ENCODE measurements at regions not wholly inside any gene's neighbourhood (a gene's known extent, or its start where the extent isn't known, plus 50 kb on each side); places are given as distances from the start of the nearest gene placed in this dataset.
"Not testable (repeated sequence)": the region's sequence is repeated elsewhere in the genome, so short reads cannot be mapped to it uniquely, and the experiment has no call there.

DNA sequence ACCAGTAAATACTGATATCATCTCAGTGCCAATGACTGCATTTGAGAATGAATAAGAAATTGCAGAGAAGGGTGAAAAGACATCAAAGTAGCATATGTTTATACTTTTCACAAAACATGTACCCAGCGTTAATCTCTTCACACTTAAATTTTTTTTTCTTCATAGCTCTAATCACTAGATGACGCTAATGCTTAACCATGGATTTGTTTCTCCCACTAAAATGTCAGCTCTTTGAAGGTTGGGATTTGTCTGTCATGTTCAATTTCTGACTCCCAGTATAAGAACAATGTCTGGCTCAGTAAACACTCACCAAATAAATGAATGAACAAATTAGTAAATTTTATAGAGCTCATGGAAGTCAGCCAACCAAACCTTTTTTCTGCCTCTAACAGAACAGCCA is 78.3 kb upstream of the LMCD1 start:
- DNase-seq (ENCODE audit: low spot score), result no peak

GRCh38 chr3:8424281-8424680 is 77.3 kb upstream of the LMCD1 start:
- no peak for DNase-seq (ENCODE audit: low spot score)

GRCh38 chr3:8436661-8437287 is 64.8 kb upstream of the LMCD1 start:
- no peak for DNase-seq (ENCODE audit: low spot score)

DNA sequence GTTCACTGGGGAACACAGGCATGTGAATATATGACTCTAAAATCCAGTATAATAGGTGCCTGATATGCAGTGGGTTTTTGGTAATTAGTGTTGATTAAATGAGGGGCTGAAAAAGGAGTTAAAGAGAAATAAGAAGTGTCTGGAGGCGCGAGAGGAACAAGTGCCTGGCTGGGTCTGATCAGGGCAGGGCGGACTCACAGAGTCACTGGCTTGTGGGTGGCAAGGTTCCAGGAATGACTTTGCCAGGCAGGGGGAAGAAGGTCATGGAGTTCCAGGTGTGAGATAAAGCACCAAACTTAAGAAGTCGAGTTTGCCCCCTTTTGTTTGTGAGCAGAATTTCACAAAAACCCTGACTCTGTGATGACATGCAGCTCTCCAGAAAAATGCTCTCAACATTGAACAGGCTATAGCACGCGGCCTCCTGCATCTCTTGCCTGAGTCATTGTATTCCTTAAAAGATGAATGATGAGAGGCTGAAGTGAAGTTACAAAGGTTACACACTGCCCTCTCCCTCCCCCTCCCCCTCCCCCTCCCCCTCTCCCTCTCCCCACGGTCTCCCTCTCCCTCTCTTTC is 63.0 kb upstream of the LMCD1 start:
- DNase-seq (ENCODE audit: low spot score), result no peak

- DNase-seq (ENCODE audit: low spot score), result not testable (repeated sequence)
Measured at GRCh38 chr3:8440142-8440541, 61.5 kb upstream of the LMCD1 start.

GRCh38 chr3:8441969-8442559 is 59.6 kb upstream of the LMCD1 start:
- DNase-seq (ENCODE audit: low spot score), result peak; percentile 78

DNA sequence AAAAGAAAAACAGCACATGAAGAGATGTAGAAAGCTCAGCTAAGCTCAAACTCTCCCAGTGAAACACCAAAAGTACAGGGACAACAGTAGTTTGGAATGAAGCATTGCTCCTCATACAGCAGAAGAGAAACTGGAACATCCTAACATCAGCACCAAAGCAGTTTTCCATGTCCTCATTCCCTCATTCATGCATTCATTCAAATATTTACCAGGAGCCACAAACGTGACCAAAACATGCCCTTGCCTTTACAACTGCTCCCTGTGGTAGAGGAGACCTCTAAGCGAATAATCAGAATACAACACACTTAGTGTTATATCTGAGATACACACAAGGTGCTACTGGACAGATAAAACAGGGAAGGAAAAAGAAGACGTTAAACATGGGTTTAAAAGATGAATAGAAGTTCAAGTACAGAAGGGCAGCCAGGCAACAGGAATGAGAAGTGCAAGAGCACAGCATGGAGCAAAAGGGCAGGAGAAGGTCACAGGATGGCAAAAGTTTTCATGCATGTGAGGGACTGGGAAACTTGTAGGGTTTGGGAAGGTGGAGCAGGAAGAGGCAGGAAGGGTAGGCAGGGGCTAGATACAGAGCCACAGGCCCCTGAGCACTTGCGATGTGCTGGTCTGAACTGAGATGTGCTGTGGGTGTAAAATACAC is 58.5 kb upstream of the LMCD1 start:
- DNase-seq (ENCODE audit: low spot score), result no peak

DNA sequence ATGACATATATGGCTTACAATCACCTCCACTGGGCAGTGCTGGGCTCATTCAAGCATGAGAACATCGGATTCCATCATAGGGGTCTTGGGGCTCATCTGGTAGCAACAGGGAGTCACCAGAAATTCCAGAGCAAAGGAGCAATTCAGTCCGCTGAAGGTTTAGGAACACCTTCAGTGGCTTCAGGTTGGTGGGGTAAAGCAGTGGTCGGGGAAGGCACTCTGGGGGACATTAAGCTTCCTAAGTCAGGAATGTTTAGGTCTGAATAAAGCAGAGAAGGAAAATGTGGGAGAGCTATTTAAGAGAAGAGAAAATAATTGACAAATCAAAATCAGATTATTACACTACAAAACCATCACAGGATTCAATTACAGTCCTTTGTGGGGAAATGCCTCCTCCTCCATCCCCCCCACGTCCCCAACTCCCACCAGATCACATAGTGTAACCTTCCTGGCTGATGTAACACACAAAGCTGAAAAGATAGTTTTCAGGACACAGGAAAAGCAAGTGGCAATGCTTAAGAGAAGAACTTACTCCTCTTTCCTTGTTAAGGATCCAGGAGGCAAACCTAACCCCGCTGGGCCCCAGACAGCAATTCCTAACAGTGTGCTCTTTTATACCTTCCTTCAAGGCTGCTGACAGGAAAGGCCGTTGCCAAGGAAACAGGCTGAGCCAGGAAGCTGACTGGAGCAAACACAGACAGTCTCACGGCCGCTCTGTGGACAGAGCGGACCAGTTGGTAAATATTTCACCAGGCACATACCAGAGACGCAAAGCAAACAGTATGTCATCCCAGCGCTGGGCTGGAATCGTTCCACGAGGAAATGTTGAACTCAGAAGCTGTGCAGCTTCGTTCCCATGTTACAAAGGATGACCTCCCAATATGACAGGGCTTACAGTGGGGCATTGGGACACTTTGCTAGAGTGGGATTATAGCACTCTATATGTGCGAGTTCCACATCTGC is 57.5 kb upstream of the LMCD1 start:
- DNase-seq (ENCODE audit: low spot score), result peak; percentile 93

DNA sequence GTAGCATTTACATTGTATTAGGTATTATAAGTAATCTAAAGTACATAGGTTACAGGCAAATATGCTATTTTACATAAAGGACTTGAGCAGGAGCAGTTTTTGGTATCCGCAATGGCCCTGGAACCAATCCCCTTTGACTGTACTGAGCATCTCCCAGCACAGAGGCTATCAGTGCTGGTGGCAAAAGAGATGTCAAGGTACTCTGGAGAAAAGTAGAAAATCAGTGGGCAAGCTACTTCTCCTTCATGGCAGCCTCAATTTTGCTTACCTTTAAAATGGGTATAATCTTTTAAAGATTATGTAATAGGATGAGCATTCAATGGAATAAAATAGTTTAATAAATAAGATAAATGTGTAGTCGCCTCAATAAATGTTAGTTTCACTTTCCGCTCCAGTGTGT is 56.7 kb upstream of the LMCD1 start:
- DNase-seq (ENCODE audit: low spot score), result no peak

DNA sequence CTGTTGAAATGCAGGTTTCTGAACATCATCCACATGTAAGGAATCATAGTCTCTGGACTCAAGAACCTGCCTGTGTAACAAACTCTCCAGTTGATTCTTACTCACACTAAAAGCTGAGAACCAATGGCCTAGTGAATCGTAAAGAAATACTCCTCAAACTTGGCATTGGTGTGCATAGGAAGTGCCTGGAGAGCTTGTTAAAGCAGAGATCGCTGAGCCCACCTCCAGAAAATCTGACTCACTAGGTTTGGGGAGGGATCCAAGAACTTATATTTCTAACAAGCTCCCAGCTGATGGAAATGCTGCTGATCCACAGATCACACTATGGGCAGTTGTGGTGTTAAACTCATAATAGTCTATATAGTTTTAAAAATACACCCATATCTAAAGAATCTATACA is 55.8 kb upstream of the LMCD1 start:
- peak; percentile 37 for DNase-seq (ENCODE audit: low spot score)

DNA sequence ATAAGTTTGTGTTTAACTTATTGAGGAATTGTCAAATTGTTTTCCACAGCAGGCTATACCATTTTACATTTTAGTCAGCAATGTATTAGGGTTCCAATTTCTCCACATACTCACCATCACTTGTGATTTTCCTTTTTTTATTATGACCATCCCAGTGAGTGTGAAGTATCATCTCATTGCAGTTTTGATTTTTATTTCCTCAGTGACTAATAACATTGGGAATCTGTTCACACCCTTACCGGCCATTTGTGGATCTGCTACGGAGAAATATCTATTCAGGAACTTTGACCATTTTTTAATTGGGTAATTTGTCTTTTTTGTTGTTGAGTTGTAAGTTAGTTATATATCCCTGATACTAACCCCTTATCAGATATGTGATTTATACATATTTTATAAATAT is 54.8 kb upstream of the LMCD1 start:
- DNase-seq (ENCODE audit: low spot score), result no peak

DNA sequence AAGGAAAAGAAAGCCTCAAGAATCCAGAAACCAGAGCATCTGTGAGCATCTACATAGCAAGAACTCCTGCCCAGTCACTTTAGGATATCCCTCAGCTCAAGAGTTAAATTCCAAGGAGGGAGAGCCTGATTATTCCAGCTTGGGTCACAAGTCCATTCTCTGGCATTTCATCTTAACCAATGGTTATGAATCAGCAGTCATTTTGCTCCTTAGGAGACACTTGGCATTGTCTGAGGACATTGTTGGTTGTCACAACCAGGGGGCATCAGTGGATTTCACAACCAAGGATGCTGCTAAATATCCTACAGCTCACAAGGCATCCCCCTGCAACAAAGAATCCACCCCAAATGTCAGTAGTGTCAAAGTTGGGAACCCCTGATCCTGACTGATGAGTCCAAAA is 51.0 kb upstream of the LMCD1 start:
- no peak for DNase-seq (ENCODE audit: low spot score)

- DNase-seq (ENCODE audit: low spot score), result no peak
Measured at GRCh38 chr3:8451696-8452095, 49.9 kb upstream of the LMCD1 start.
